OCI-LY3 (cell line): ENCODE measurements at regions not wholly inside any gene's neighbourhood (a gene's known extent, or its start where the extent isn't known, plus 50 kb on each side); places are given as distances from the start of the nearest gene placed in this dataset.

Experiments used
- CTCF ChIP-seq: fragments of 200-600, 300-600 bp; sonication (generic); IDR thresholded peaks from 2 replicates; pipeline ENCODE4 v1.5.1; 2014; ENCODE audit warnings: antibody characterized with exemption, low read length, low read depth
- EZH2phosphoT487 ChIP-seq: fragments of 200-600 bp; shearing (Covaris generic); IDR thresholded peaks from 2 replicates; pipeline ENCODE4 v1.6.1; 2018; ENCODE audit warnings: antibody characterized with exemption, mixed run types, low read depth

- TF ChIP-seq CTCF = no peak
- no peak for TF ChIP-seq EZH2phosphoT487
Observed at GRCh38 chr2:7919510-7919909, 762.3 kb upstream of the ID2 start.
